Natural killer cell (primary cell): ENCODE measurements at regions not wholly inside any gene's neighbourhood (a gene's known extent, or its start where the extent isn't known, plus 50 kb on each side); places are given as distances from the start of the nearest gene placed in this dataset.
A peak's percentile ranks its signal among the peaks of the same experiment; 100 is the strongest.

Experiments used
- ATAC-seq, 3 donors: fragments of 150-1000 bp in 2 of 3; fragments of 200-7000 bp in 1 of 3; cut with Tn5 transposase; 1 replicate in 1 of 3; 2 replicates in 2 of 3; pipeline ENCODE4 v1.10.0; 2021; ENCODE audit warnings: mild to moderate bottlenecking in 2 of 3, moderate library complexity in 2 of 3
- DNase-seq, 2 donors: peaks; one replicate each; pipeline versions ENCODE4 v3.0.0 to v3.0.0-alpha.2; 2013 to 2021; ENCODE audit warnings: mixed read lengths in 1 of 2
- H3K27ac ChIP-seq: one replicate; pipeline ENCODE4 v1.5.1; 2013; ENCODE audit warnings: mild to moderate bottlenecking, low read length
- H3K27me3 ChIP-seq: one replicate; pipeline ENCODE4 v1.6.1; 2013; ENCODE audit warnings: low read length; ENCODE audit not compliant: control insufficient read depth, insufficient read depth
- H3K36me3 ChIP-seq: one replicate; pipeline ENCODE4 v1.6.1; 2013; ENCODE audit warnings: low read length; ENCODE audit not compliant: control insufficient read depth, insufficient read depth
- H3K4me1 ChIP-seq: one replicate; pipeline ENCODE4 v1.6.1; 2013; ENCODE audit warnings: low read length; ENCODE audit not compliant: control insufficient read depth, insufficient read depth
- H3K4me3 ChIP-seq: one replicate; pipeline ENCODE4 v1.5.1; 2013; ENCODE audit warnings: low read length
- H3K9me3 ChIP-seq: one replicate; pipeline ENCODE4 v1.6.1; 2013; ENCODE audit warnings: low read length; ENCODE audit not compliant: control insufficient read depth, insufficient read depth
- H3K27ac Mint-ChIP-seq, 2 donors: one replicate each; pipeline ENCODE4 v1.8.0; 2022; ENCODE audit warnings: mild to moderate bottlenecking in 2 of 2, mixed read lengths in 2 of 2, moderate library complexity in 1 of 2
- H3K27me3 Mint-ChIP-seq, 2 donors: one replicate each; pipeline ENCODE4 v1.8.0; 2022; ENCODE audit warnings: low read depth in 2 of 2, mixed read lengths in 2 of 2
- H3K36me3 Mint-ChIP-seq: one replicate; pipeline ENCODE4 v1.8.0; 2022; ENCODE audit warnings: mixed read lengths
- H3K4me1 Mint-ChIP-seq, 2 donors: one replicate each; pipeline ENCODE4 v1.8.0; 2022; ENCODE audit warnings: mixed read lengths in 2 of 2
- H3K4me3 Mint-ChIP-seq: one replicate; pipeline ENCODE4 v1.8.0; 2022; ENCODE audit warnings: mild to moderate bottlenecking, moderate library complexity, mixed read lengths
- H3K9me3 Mint-ChIP-seq, 2 donors: one replicate each; pipeline ENCODE4 v1.8.0; 2022; ENCODE audit warnings: mixed read lengths in 2 of 2
- WGBS: methylation state at CpG from one replicate; pipeline ENCODE4 v1.1.7; 2013; ENCODE audit warnings: missing lambda C conversion rate; ENCODE audit not compliant: insufficient coverage; 5-methylcytosine and 5-hydroxymethylcytosine counted together
- intact Hi-C: fragments of 100-400 bp; cut with micrococcal nuclease; formaldehyde crosslinking; loops from one replicate; pipeline ENCODE4 v1.14.2; 2022
- TF ChIP-seq, protein P1 (sequence below): fragments of 200-600 bp; IDR thresholded peaks from one replicate; pipeline ENCODE4 v1.8.0; 2022; ENCODE audit warnings: antibody characterized with exemption

DNA sequence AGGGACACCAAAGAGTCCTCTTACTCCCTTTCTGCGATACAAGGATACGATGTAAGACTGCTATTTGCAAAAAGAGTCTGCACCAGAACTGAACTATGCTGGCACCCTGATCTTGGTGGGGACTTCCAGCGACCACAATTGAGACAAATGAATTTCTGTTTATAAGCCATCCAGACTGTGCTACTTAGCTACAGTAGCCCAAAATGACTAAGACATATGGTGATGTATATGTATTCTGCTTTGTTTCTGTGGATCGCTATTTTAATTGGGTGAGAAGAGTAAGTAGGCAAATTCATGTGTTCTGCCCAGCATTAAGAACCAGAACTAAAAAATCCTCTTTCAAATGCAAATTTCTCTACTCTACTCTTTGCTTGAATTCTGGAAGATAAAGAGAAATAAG is 720.9 kb downstream of the DIPK2A start:
- Histone ChIP-seq H3K4me3 (no peak overlapping the region), H3K27me3 (no peaks in the 10 kb centered on the region), H3K36me3 (no peaks in the 10 kb centered on the region), H3K4me1 (no peaks in the 10 kb centered on the region), H3K9me3 (no peaks in the 10 kb centered on the region), H3K27ac (no peak overlapping the region)
- no peaks in the 10 kb centered on the region for H3K4me1 Mint-ChIP-seq
- no peak for DNase-seq
- WGBS: 83% methylated on average over 3 of the region's 4 CpGs
- no peak for ATAC-seq
- H3K27ac Mint-ChIP-seq: no peak overlapping the region
- intact Hi-C loops: no loop called here
- TF ChIP-seq, protein P1, sequence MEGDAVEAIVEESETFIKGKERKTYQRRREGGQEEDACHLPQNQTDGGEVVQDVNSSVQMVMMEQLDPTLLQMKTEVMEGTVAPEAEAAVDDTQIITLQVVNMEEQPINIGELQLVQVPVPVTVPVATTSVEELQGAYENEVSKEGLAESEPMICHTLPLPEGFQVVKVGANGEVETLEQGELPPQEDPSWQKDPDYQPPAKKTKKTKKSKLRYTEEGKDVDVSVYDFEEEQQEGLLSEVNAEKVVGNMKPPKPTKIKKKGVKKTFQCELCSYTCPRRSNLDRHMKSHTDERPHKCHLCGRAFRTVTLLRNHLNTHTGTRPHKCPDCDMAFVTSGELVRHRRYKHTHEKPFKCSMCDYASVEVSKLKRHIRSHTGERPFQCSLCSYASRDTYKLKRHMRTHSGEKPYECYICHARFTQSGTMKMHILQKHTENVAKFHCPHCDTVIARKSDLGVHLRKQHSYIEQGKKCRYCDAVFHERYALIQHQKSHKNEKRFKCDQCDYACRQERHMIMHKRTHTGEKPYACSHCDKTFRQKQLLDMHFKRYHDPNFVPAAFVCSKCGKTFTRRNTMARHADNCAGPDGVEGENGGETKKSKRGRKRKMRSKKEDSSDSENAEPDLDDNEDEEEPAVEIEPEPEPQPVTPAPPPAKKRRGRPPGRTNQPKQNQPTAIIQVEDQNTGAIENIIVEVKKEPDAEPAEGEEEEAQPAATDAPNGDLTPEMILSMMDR: no peak
- H3K36me3 Mint-ChIP-seq: no peaks in the 10 kb centered on the region
- H3K9me3 Mint-ChIP-seq: peaks cover 4 to 12% of the 10 kb centered on the region in 2 donors
- H3K4me3 Mint-ChIP-seq: no peak overlapping the region
- H3K27me3 Mint-ChIP-seq: no peaks in the 10 kb centered on the region

DNA sequence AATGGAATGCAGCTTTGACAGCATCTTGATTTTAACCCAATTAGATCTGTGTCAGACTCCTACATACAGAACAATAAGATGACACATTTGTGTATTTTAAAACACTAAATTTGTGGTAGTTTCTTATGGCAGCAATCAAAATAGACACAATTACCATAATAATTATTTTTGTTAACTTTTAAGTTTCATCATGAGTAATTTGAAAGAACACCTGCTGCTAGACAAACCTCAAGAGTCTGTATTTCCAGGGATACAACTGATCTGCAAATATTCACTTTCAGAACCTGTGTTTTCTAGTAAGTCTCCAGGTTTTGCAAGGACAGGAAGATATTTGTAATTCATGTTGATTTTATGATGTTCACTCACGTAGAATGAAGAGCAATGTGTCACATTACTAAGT is 736.8 kb downstream of the DIPK2A start:
- no peaks in the 10 kb centered on the region for H3K4me1 ChIP-seq
- H3K27ac ChIP-seq: no peak overlapping the region
- TF ChIP-seq, protein P1: no peak
- no peaks in the 10 kb centered on the region for H3K27me3 ChIP-seq
- Mint-ChIP-seq H3K27me3 (no peaks in the 10 kb centered on the region), H3K4me1 (no peaks in the 10 kb centered on the region), H3K36me3 (no peaks in the 10 kb centered on the region), H3K4me3 (no peak overlapping the region), H3K9me3 (peaks cover 0 to 3% of the 10 kb centered on the region in 2 donors), H3K27ac (no peak overlapping the region)
- DNase-seq: no peak
- no peaks in the 10 kb centered on the region for H3K9me3 ChIP-seq
- intact Hi-C loops: no loop called here
- WGBS: no CpG with 5 or more reads among the region's 1 CpG
- H3K4me3 ChIP-seq: no peak overlapping the region
- H3K36me3 ChIP-seq: no peaks in the 10 kb centered on the region
- ATAC-seq: no peak

DNA sequence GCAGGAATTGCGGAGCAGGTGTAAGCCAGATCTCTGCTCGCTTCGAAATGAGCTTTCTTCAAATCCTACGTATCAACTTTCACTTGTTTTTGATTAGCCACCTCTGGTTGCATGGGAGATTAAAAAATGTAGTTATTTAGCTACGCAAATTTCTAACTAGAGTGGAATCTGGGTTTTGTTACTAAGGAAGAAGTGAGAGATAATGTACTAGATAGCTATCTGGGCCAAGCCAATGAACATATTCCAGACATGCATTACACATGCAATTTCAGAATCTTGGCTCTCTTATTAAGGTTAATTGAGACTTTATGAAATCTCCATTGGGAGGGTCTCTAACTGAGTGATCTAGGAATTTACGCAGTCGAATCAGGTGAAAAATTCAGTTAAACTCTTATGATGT is 765.7 kb downstream of the DIPK2A start:
- intact Hi-C loops: no loop called here
- Mint-ChIP-seq H3K9me3 (peaks cover 2 to 6% of the 10 kb centered on the region in 2 donors), H3K4me1 (no peaks in the 10 kb centered on the region), H3K27ac (no peak overlapping the region), H3K36me3 (no peaks in the 10 kb centered on the region), H3K4me3 (no peak overlapping the region), H3K27me3 (no peaks in the 10 kb centered on the region)
- TF ChIP-seq, protein P1: no peak
- ATAC-seq: no peak
- Histone ChIP-seq H3K36me3 (no peaks in the 10 kb centered on the region), H3K9me3 (no peaks in the 10 kb centered on the region), H3K27ac (no peak overlapping the region), H3K4me1 (no peaks in the 10 kb centered on the region), H3K4me3 (no peak overlapping the region), H3K27me3 (no peaks in the 10 kb centered on the region)
- DNase-seq: no peak
- 93% methylated on average over 7 of the region's 7 CpGs for WGBS

DNA sequence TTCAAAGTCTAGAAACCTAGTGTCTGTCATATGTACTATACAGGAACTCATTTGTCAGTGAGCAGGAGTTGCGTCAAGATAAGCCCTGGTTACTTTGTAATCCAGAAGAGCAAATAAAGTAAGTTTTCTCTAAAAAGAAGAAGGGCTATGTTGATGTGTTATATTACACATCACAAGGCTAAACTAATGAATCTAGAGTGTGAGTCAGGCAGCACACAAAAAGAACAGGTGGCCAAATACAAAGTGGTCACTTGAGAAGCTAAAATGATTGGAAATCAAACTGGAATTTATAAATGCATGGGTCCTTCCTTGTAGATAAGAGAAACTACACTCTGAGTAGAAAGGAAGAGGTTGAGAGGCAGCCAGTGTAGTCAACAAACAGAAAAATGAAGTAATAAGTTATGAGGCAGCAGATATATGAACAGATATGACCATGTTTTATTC is 771.6 kb downstream of the DIPK2A start:
- DNase-seq (no peak), ATAC-seq (peak in 1 of 3 donors; percentile 52)
- Mint-ChIP-seq H3K4me1 (no peaks in the 10 kb centered on the region), H3K9me3 (peaks cover 1 to 4% of the 10 kb centered on the region in 2 donors), H3K27ac (no peak overlapping the region), H3K27me3 (no peaks in the 10 kb centered on the region), H3K4me3 (no peak overlapping the region), H3K36me3 (no peaks in the 10 kb centered on the region)
- Histone ChIP-seq H3K9me3 (no peaks in the 10 kb centered on the region), H3K4me1 (no peaks in the 10 kb centered on the region), H3K4me3 (no peak overlapping the region), H3K27ac (no peak overlapping the region), H3K36me3 (no peaks in the 10 kb centered on the region), H3K27me3 (no peaks in the 10 kb centered on the region)
- TF ChIP-seq, protein P1: no peak
- WGBS: no CpG with 5 or more reads among the region's 1 CpG
- intact Hi-C loops: no loop called here
